ENCODE measurements at regions not wholly inside any gene's neighbourhood (a gene's known extent, or its start where the extent isn't known, plus 50 kb on each side); places are given as distances from the start of the nearest gene placed in this dataset.

DNA sequence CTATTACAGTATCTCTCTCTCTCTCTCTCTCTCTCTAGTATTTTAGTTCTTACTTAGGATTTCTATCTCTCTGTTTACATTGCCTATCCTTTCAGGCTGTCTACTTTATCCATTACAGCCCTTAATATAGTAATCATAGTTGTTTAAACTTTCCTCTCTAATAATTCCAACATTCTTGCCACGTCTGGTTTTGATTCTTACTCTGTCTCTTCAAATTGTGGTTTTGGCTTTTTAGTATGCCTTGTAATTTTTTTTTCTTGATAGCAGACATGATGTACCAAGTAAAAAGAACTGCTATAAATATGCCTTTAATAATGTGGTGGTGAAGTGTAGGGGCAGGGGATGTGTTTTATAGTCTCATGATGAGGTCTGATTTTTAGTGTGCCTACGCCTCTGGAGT, 1809.5 kb upstream of the CELF4 start:
- DNase-seq: no peak

DNA sequence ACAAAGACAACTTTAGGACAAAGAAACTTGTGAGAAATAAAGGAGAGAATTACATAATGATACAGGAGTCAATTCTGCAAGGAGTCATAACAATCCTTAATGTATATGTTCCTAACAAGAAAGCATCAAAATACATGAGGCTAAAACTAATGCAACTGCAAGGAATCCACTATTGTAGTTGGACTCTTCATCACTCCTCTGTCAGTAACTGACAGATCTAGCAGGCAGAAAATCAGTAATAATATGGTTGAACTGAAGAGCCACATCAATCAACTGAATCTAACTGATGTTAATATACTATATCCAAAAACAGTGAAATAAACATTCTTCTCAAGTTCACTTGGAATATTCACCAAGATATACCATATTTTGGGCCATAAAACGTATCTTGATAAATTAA, 1806.4 kb upstream of the CELF4 start:
- DNase-seq: no peak

DNA sequence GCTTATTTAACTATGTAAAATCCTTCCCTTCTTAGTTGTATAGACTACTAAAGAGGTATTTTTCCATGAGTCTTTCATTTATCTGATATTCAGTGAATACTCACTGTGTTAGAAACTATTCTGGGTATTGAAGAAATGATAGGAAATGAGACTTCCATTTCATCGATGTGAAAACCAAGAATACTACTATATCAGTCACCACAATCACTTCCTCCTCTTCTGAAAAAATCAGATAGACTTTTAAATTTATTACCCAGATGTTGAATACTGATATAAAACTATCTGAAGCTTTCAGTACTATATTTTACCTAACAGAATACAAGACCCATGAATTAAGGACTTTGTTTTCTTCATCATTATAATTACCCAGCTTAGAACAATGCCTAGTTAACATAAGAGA, 1801.1 kb upstream of the CELF4 start:
- peak; percentile 7 for DNase-seq

DNA sequence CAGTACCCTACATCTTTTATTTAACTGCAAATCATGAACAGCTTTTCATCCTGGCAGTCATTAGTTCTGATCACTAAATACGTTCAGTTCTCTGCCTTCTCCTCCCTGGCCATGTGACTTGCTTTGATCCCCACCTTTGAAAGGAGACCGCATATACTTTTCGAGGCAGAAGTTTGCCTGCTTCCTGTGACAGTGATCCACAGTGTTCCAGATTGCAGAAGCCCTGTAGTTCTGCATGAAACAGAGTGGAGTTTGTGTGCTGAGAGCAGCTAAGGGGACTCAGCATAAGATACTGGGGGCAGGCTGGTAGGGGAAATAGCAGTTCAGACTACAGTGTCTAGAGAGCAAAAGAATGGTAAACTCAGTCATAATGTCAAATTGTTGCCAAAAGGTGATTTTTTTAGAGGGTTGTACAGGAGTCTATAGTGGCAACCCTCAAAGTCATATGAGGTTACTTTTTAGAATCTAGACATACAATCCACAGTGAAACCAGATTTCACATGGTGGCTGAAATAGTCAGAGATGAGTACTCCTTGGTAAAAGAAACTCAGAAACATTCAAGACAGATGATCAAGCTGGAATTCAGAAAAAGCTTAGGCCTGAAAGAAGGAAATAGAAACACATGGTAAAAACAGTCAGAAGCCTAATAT, 1800.4 kb upstream of the CELF4 start:
- peak; percentile 23 for DNase-seq

DNA sequence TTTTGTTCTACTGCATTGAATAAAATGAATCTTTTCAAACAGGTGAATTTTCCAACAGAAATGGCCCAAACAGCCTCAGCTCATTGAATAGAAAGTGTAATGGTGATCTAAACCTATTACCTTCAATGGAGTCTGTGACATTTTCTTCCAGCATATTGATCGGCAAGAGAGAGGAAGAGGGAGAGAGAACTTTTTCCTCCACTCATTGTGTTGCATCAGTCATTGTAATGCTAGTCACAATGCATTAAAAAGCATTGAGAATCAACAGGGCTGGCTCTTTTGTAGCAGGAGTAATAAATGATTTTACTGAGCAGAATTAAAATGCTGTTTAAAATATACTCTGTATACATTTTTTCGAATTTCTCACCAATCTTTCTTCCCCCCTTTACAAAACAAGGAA, 1794.5 kb upstream of the CELF4 start:
- DNase-seq: no peak

DNA sequence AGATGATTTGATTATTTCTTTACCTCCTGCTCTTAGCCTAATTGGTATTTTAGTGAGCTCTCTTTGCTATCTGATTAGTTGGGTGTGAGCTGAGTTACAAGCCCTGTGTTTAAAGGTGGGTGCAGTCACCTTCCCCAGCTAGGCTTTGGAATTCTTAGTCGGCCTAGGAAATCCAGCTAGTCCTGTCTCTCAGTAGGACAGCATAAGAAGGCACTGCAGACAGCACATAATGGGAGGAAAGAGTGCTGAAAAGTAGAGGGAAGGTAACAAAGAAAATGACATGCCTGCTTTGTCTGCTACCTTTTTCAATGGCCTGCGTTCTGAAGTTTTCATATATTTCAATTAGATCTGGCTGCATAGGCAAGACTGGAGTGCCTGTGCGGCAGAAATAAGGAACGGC, 1794.0 kb upstream of the CELF4 start:
- no peak for DNase-seq

DNA sequence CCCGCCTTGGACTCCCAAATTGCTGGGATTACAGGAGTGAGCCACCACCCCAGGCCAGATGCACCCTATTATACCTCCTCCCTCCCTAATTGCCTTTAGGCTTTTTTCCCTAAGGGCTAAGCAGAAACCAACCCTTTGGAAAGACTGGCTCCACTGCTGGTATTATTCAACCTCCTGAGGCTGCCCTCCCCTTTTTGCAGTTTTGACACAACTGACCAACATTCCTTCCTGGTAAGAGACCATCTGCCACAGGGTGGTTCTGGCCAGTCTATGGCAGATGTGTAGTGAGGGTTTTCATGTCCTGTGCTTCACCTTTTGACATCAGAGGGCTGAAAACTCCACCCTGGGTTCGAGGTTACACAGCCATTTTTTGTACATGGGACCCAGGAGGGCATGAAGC, 1785.3 kb upstream of the CELF4 start:
- DNase-seq: no peak

DNA sequence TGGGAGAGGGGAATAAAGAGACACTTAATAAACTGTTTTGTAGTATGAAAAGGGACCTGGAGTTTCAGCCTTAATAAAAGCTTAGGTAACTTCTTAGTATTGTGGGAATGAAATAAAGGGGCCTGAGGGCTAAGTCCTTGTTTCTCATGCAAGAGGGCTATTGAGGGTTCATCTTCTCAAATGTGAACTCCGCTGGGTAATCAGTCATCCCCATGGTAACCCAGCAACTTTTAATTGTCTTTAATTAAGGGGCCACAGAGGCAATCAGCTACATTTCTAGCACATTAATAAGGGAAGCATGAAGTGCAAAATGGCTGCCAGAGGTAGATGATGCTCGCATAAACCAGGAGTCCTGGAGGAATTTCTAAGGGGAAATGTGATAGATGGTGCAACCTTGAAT, 1784.2 kb upstream of the CELF4 start:
- no peak for DNase-seq

DNA sequence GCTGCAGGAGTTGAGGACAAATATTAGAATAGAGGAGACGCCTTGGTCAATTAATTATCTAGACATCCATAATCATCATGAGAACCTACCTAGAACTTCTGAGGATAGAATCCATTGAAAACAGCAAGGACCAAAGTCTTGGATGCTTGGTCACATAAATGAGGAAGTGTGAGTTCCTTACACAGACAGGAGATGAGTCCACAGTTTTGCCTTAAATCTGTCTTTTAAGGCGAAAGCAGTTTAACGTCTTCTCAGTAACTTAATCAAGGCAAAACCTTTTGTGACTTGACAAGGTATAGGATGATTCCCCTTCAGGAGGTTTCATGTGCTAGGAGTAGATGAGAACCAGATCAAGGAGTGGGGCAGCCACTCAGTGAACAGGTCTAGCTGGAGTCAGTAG, 1783.2 kb upstream of the CELF4 start:
- peak; percentile 5 for DNase-seq

- no peak for DNase-seq
Measured at GRCh38 chr18:39347701-39348100, 1782.1 kb upstream of the CELF4 start.

DNA sequence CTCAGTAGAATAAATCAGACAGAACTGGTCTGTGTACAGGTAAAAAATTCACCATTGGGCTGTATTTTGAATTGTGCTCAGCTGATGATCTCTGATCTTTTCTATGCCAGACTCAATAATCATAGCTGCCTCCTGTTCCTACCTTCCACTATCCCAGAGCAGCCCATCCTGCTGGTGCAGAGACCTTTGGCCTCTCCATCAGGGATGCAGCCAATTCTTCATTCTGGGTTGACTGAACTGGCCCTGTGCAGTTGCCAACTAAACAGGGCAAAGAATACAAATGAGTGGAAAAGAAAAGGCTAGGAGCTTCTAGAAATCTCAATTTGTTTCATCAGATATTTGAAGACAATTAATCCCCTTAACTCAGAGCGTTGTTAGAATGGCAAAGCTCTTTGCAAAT, 1781.3 kb upstream of the CELF4 start:
- no peak for DNase-seq

GRCh38 chr18:39345321-39345720, 1779.7 kb upstream of the CELF4 start:
- DNase-seq: no peak

GRCh38 chr18:39344487-39344886, 1778.9 kb upstream of the CELF4 start:
- no peak for DNase-seq

DNA sequence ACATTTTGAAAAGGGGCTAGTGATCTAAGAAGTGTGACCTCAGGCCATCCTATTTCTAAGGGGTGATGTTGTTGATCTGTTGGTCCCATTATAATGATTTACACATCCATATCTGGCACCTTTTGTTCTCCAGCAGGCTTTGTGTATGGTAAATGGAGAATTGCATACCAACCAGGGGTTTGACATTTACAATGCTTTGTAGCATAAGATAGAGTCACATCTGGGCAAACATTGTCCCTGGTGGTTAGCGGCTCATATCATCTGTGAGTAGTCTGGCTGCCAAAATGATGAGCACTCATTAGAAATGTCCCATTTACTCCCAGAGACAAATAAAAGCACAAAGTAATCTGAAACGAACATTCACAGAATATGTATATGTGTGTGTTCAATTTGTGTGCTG, 1775.5 kb upstream of the CELF4 start:
- DNase-seq: no peak

DNA sequence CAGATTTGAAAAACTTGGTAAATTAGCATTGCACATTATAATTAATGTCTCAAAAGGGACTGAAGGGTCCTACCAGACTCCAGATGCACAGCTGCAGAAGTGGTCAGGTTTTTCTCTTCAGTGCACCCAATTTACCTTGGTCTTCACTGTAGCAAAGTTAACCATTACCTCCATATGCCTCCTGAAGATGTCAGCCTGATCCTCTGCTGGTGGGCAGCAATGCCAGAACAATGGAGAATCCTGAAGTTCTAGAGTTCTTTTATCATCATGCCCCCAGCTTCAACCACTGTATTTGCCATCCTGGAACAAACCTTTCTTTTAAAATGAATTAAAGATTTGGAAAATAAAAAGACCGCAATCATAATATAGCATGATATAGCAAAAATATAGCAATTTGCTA, 1774.8 kb upstream of the CELF4 start:
- DNase-seq: no peak

- no peak for DNase-seq
Measured at GRCh38 chr18:39329496-39330275, 1764.1 kb upstream of the CELF4 start.

GRCh38 chr18:39326772-39327171, 1761.2 kb upstream of the CELF4 start:
- no peak for DNase-seq

GRCh38 chr18:39325973-39326372, 1760.4 kb upstream of the CELF4 start:
- DNase-seq: no peak

GRCh38 chr18:39319141-39319540, 1753.5 kb upstream of the CELF4 start:
- DNase-seq: no peak

DNA sequence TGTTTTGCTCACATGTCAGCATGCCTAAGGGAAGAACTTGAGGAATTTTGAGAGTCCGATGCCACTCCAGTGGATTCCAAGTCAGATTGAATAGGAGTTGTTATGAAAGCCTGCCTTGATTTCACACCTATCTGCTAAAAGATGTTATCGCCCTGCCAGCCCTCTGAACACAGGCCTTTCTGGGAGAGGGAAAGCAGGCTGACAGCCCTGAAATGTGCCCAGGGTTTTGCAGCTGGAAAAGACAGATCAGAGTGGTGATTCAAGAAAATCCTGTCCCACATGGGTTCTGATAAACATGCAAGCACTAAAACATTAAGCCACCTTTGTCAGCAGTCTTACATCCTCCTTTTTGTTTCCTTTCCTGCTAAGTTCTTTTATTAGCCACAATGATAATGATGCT, 1752.9 kb upstream of the CELF4 start:
- no peak for DNase-seq

DNA sequence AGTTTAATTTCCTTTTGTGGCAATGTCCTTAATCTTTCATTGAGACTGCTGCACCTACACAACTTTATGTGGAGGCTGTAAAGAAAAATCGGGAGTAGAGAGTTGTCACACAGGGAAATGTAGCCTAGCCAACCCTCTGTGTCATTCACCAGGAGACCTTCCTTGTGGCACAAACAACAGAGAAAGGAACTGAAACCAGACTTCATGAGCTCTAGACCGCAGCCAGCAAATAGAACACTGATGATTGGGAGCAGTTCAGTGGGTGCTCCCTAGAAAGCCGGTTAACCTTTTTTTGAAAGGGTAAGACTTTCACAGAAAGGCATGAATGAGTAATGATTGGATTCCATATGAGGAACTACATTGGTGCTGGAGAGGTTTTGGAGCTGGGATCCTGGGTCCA, 1752.4 kb upstream of the CELF4 start:
- no peak for DNase-seq

GRCh38 chr18:39314595-39314994, 1749.0 kb upstream of the CELF4 start:
- DNase-seq: no peak

- no peak for DNase-seq
Measured at GRCh38 chr18:39313992-39314391, 1748.4 kb upstream of the CELF4 start.

GRCh38 chr18:39311111-39311712, 1745.6 kb upstream of the CELF4 start:
- no peak for DNase-seq

Data from hematopoietic multipotent progenitor cell treated with erythropoietin and hydrocortisone succinate and interleukin-3 and kit ligand, for 6 days (in vitro differentiated cells).